HCT116 (cell line): ENCODE measurements at regions not wholly inside any gene's neighbourhood (a gene's known extent, or its start where the extent isn't known, plus 50 kb on each side); places are given as distances from the start of the nearest gene placed in this dataset.

ENCODE experiments used
- ATAC-seq: fragments of 200-7000 bp; cut with Tn5 transposase; 2 replicates; pipeline ENCODE4 v1.9.1; 2020; ENCODE audit warnings: mild to moderate bottlenecking, moderate library complexity
- BruUV-seq: library from RNA; stranded (reverse); fragments of 400-500 nt; replicated peaks from 2 replicates; lab custom pipeline; 2021; lab: Mats Ljungman, UMichigan
- CTCF ChIA-PET: fragments of 300-600 bp; sonication (Branson Sonifier 250); formaldehyde crosslinking; loops from one replicate; lab custom pipeline; 2021; ENCODE audit warnings: antibody characterized with exemption; lab: Charles Lee
- POLR2A ChIA-PET: fragments of 300-600, 350-600 bp; sonication (Branson Sonifier 250); formaldehyde crosslinking; loops from one replicate; lab custom pipeline; 2021; ENCODE audit warnings: antibody characterized with exemption; lab: Charles Lee
- RAD21 ChIA-PET, 2 experiments: fragments of 300-600 bp; sonication (Branson Sonifier 250); formaldehyde crosslinking; loops; one replicate each; lab custom pipeline; 2023; ENCODE audit warnings: low total read pairs in 2 of 2; ENCODE audit not compliant: uncharacterized antibody in 2 of 2, unreplicated experiment in 2 of 2, low non-redundant PET in 1 of 2; lab: Charles Lee
- DNase-seq: peaks from one replicate; pipeline ENCODE4 v3.0.0-alpha.2; 2010; ENCODE audit warnings: low read depth, low spot score
- H2AFZ ChIP-seq: fragments of 200-600 bp; shearing (Covaris generic), sonication (generic); 2 replicates; pipeline ENCODE4 v1.6.1; 2017; ENCODE audit warnings: low read depth, mixed run types, mixed read lengths, antibody characterized with exemption, low read length; ENCODE audit not compliant: poor library complexity, severe bottlenecking
- H3K27ac ChIP-seq: 2 replicates; pipeline ENCODE4 v1.5.1; 2012; ENCODE audit warnings: low read depth, low read length
- H3K27me3 ChIP-seq: fragments of 200-600 bp; sonication (generic); 2 replicates; pipeline ENCODE4 v1.6.1; 2016; ENCODE audit warnings: mixed run types, low read length, mixed read lengths; ENCODE audit not compliant: insufficient read depth
- H3K36me3 ChIP-seq, 2 experiments: fragments of 200-500 bp in 1 of 2; fragments of 200-600 bp in 1 of 2; sonication (Bioruptor generic) in 1 of 2; sonication (generic) in 1 of 2; 2 replicates each; pipeline versions ENCODE4 v1.5.1 to v1.6.1; 2014 to 2016; ENCODE audit warnings: low read length in 2 of 2, inconsistent platforms in 1 of 2, mixed read lengths in 1 of 2, mixed run types in 1 of 2; ENCODE audit not compliant: insufficient read depth in 2 of 2, control insufficient read depth in 1 of 2
- H3K4me1 ChIP-seq, 2 experiments: fragments of 200-600 bp in 1 of 2; sonication (generic) in 1 of 2; 2 replicates each; pipeline versions ENCODE4 v1.5.1 to v1.6.1; 2012 to 2017; ENCODE audit warnings: low read length in 2 of 2, inconsistent platforms in 1 of 2, mild to moderate bottlenecking in 1 of 2, mixed read lengths in 1 of 2, mixed run types in 1 of 2, moderate library complexity in 1 of 2; ENCODE audit not compliant: insufficient read depth in 2 of 2, control insufficient read depth in 1 of 2
- H3K4me2 ChIP-seq: fragments of 200-600 bp; sonication (generic); 2 replicates; pipeline ENCODE4 v1.6.1; 2017; ENCODE audit warnings: mixed run types, low read length, mixed read lengths
- H3K4me3 ChIP-seq, 2 experiments: fragments of 200-600 bp in 1 of 2; sonication (generic) in 1 of 2; replicated peaks in 1 of 2; 2 replicates each; pipeline ENCODE4 v1.5.1; 2011 to 2016; ENCODE audit warnings: low read length in 2 of 2, control low read depth in 1 of 2, low read depth in 1 of 2, mild to moderate bottlenecking in 1 of 2, mixed read lengths in 1 of 2, mixed run types in 1 of 2
- H3K79me2 ChIP-seq: fragments of 200-600 bp; sonication (generic); 2 replicates; pipeline ENCODE4 v1.6.1; 2017; ENCODE audit warnings: mild to moderate bottlenecking, mixed run types, low read length, moderate library complexity, mixed read lengths; ENCODE audit not compliant: insufficient read depth
- H3K9ac ChIP-seq: fragments of 200-600 bp; sonication (generic); 2 replicates; pipeline ENCODE4 v1.6.1; 2016; ENCODE audit warnings: low read length, mixed read lengths
- H3K9me2 ChIP-seq: fragments of 200-600 bp; sonication (generic), shearing (Covaris generic); 2 replicates; pipeline ENCODE4 v1.6.1; 2017; ENCODE audit warnings: mixed run types, mild to moderate bottlenecking, moderate library complexity; ENCODE audit not compliant: insufficient read depth
- H3K9me3 ChIP-seq, 2 experiments: fragments of 200-500 bp in 1 of 2; fragments of 200-600 bp in 1 of 2; sonication (Bioruptor generic) in 1 of 2; sonication (generic) in 1 of 2; 2 replicates each; pipeline ENCODE4 v1.6.1; 2014 to 2017; ENCODE audit warnings: low read length in 2 of 2, mixed read lengths in 2 of 2, inconsistent platforms in 1 of 2, low read depth in 1 of 2, mild to moderate bottlenecking in 1 of 2, mixed run types in 1 of 2, moderate library complexity in 1 of 2; ENCODE audit not compliant: control insufficient read depth in 1 of 2, insufficient read depth in 1 of 2
- H4K20me1 ChIP-seq: fragments of 200-600 bp; sonication (generic), shearing (Covaris generic); 2 replicates; pipeline ENCODE4 v1.6.1; 2017; ENCODE audit warnings: mixed run types, mild to moderate bottlenecking, moderate library complexity; ENCODE audit not compliant: insufficient read depth
- CBX3 ChIP-seq: IDR thresholded peaks from 2 replicates; pipeline ENCODE4 v1.6.1; 2012; ENCODE audit warnings: low read depth
- CEBPB ChIP-seq: IDR thresholded peaks from 2 replicates; pipeline ENCODE4 v1.6.1; 2012; ENCODE audit warnings: low read depth
- CTCF ChIP-seq, 3 experiments: fragments of 200-600 bp in 1 of 3; sonication (generic) in 1 of 3; IDR thresholded peaks in 2 of 3; conservative IDR thresholded peaks in 1 of 3; 2 replicates each; pipeline ENCODE4 v1.5.1; 2012 to 2017; ENCODE audit warnings: low read depth in 2 of 3, low read length in 2 of 3, antibody characterized with exemption in 1 of 3, borderline replicate concordance in 1 of 3, control low read depth in 1 of 3, mild to moderate bottlenecking in 1 of 3, mixed read lengths in 1 of 3, mixed run types in 1 of 3, moderate library complexity in 1 of 3; ENCODE audit not compliant: insufficient read depth in 1 of 3
- EGR1 ChIP-seq: IDR thresholded peaks from 2 replicates; pipeline ENCODE4 v1.6.1; 2012; ENCODE audit warnings: low read depth
- ELF1 ChIP-seq: IDR thresholded peaks from 2 replicates; pipeline ENCODE4 v1.6.1; 2012; ENCODE audit warnings: low read depth, borderline replicate concordance
- EZH2 ChIP-seq: fragments of 200-600 bp; sonication (generic); IDR thresholded peaks from 2 replicates; pipeline ENCODE4 v1.6.1; 2017; ENCODE audit warnings: antibody characterized with exemption, mixed run types
- EZH2phosphoT487 ChIP-seq: fragments of 200-600 bp; IDR thresholded peaks from 2 replicates; pipeline ENCODE4 v1.6.1; 2018; ENCODE audit warnings: antibody characterized with exemption, borderline replicate concordance
- JUND ChIP-seq: IDR thresholded peaks from 2 replicates; pipeline ENCODE4 v1.6.1; 2012
- POLR2A ChIP-seq: IDR thresholded peaks from 2 replicates; pipeline ENCODE4 v1.7.0; 2011; ENCODE audit warnings: borderline replicate concordance; ENCODE audit not compliant: insufficient read depth, insufficient read length; ENCODE audit errors: extremely low read depth
- RAD21 ChIP-seq: IDR thresholded peaks from 2 replicates; pipeline ENCODE4 v1.6.1; 2012; ENCODE audit warnings: low read depth, mild to moderate bottlenecking
- REST ChIP-seq: IDR thresholded peaks from 2 replicates; pipeline ENCODE4 v1.6.1; 2012; ENCODE audit warnings: low read depth
- SRF ChIP-seq: IDR thresholded peaks from 2 replicates; pipeline ENCODE4 v1.6.1; 2012; ENCODE audit warnings: low read depth
- ZBTB33 ChIP-seq: IDR thresholded peaks from 2 replicates; pipeline ENCODE4 v1.6.1; 2011; ENCODE audit warnings: mild to moderate bottlenecking, low read length, moderate library complexity; ENCODE audit not compliant: insufficient replicate concordance; ENCODE audit errors: extremely low read depth
- ZFX ChIP-seq: fragments of 450-650 bp; IDR thresholded peaks from 2 replicates; pipeline ENCODE4 v1.6.1; 2017
- ZNF274 ChIP-seq: fragments of 200-500 bp; sonication (Bioruptor generic); IDR thresholded peaks from 2 replicates; pipeline ENCODE4 v1.6.1; 2014; ENCODE audit warnings: mild to moderate bottlenecking, low read depth, low read length, inconsistent platforms
- intact Hi-C: fragments of 100-400 bp; cut with micrococcal nuclease; formaldehyde crosslinking; loops from 2 replicates; pipeline ENCODE4 v1.10.0; 2022

GRCh38 chr4:41389356-41389755 is 132.6 kb downstream of the UCHL1 start:
- H3K4me2 ChIP-seq = no peak overlapping the region
- H4K20me1 ChIP-seq = no peaks in the 10 kb centered on the region
- no peaks in the 10 kb centered on the region for H3K9me2 ChIP-seq
- intact Hi-C loops = no loop called here
- peaks cover 2 to 4% of the 10 kb centered on the region in 2 experiments; a peak in 3 of 4 replicates for H3K4me1 ChIP-seq
- no peak overlapping the region for H3K27ac ChIP-seq
- H3K9ac ChIP-seq = no peak overlapping the region
- no peak overlapping the region for H2AFZ ChIP-seq
- TF ChIP-seq EZH2phosphoT487 (no peak), CEBPB (no peak)
- BruUV-seq = no TSS peak
- H3K9me3 ChIP-seq = no peaks in the 10 kb centered on the region
- RAD21 ChIA-PET = no interaction called here
- no peak for ATAC-seq
- POLR2A ChIA-PET = no interaction called here
- H3K27me3 ChIP-seq = no peaks in the 10 kb centered on the region
- H3K36me3 ChIP-seq = no peaks in the 10 kb centered on the region
- DNase-seq = no peak
- no peak overlapping the region for H3K4me3 ChIP-seq
- CTCF ChIA-PET = no interaction called here
- H3K79me2 ChIP-seq = no peaks in the 10 kb centered on the region

GRCh38 chr4:41390661-41391060 is 133.9 kb downstream of the UCHL1 start:
- H3K4me1 ChIP-seq = peaks cover 5 to 10% of the 10 kb centered on the region in 2 experiments; a peak in 3 of 4 replicates
- H3K79me2 ChIP-seq = no peaks in the 10 kb centered on the region
- ATAC-seq = no peak
- H3K27me3 ChIP-seq = no peaks in the 10 kb centered on the region
- no peaks in the 10 kb centered on the region for H3K9me3 ChIP-seq
- BruUV-seq = no TSS peak
- no peak overlapping the region for H2AFZ ChIP-seq
- no peaks in the 10 kb centered on the region for H4K20me1 ChIP-seq
- no peak overlapping the region for H3K4me2 ChIP-seq
- intact Hi-C loops = no loop called here
- H3K36me3 ChIP-seq = no peaks in the 10 kb centered on the region
- no peak for DNase-seq
- H3K9me2 ChIP-seq = no peaks in the 10 kb centered on the region
- H3K4me3 ChIP-seq = no peak overlapping the region
- H3K9ac ChIP-seq = no peak overlapping the region
- POLR2A ChIA-PET = no interaction called here
- no peak overlapping the region for H3K27ac ChIP-seq
- RAD21 ChIA-PET = no interaction called here
- CTCF ChIA-PET = no interaction called here
- TF ChIP-seq SRF (no peak), POLR2A (no peak), ZBTB33 (no peak), ZFX (no peak), JUND (no peak), REST (no peak), CEBPB (no peak), EGR1 (no peak), CBX3 (no peak), RAD21 (no peak), ZNF274 (no peak), CTCF (IDR thresholded peaks at IDR 0.05 in 2 of 3, conservative IDR thresholded peaks at IDR 0.05 in 1 of 3; ENCODE audit: borderline replicate concordance in 1 of 3, insufficient read depth in 1 of 3, low read depth in 2 of 3, low read length in 2 of 3) (no peak), ELF1 (no peak), EZH2 (no peak)
